ENCODE measurements at regions not wholly inside any gene's neighbourhood (a gene's known extent, or its start where the extent isn't known, plus 50 kb on each side); places are given as distances from the start of the nearest gene placed in this dataset.

- no peak overlapping the region for H3K4me2 ChIP-seq
- H3K9me3 ChIP-seq (ENCODE audit: insufficient read depth, low read depth), result no peaks in the 10 kb centered on the region
- intact Hi-C loops (cut with micrococcal nuclease; ENCODE audit: unreplicated experiment), result no loop called here
- no peaks in the 10 kb centered on the region for H3K4me1 ChIP-seq (replicated peaks; ENCODE audit: insufficient read depth)
- POLR2A ChIA-PET (ENCODE audit: unreplicated experiment), result no interaction called here
- H3K27ac ChIP-seq, result no peak overlapping the region
- H3K36me3 ChIP-seq (ENCODE audit: low read depth), result no peaks in the 10 kb centered on the region
- H2AFZ ChIP-seq, result no peak overlapping the region
- H4K20me1 ChIP-seq (ENCODE audit: insufficient read depth), result no peaks in the 10 kb centered on the region
- no peaks in the 10 kb centered on the region for H3K27me3 ChIP-seq (ENCODE audit: insufficient read depth, low read depth)
- H3K79me2 ChIP-seq (ENCODE audit: low read depth), result no peaks in the 10 kb centered on the region
- no peak for TF ChIP-seq EZH2 (IDR thresholded peaks at IDR 0.05; ENCODE audit: low read depth)
- no peak for TF ChIP-seq CTCF (conservative IDR thresholded peaks at IDR 0.05)
- no peaks in the 10 kb centered on the region for H3K9me2 ChIP-seq (ENCODE audit: insufficient read depth)
- CTCF ChIA-PET, result no interaction called here
- DNase-seq, result no peak
- BruUV-seq (replicated peaks), result no TSS peak
- H3F3A ChIP-seq (ENCODE audit: insufficient read depth, low read depth), result no peaks in the 10 kb centered on the region
- H3K4me3 ChIP-seq, result no peak overlapping the region
Observed at GRCh38 chr2:5316001-5316490, 376.1 kb upstream of the SOX11 start.

- intact Hi-C loops (cut with micrococcal nuclease; ENCODE audit: unreplicated experiment), result no loop called here
- no TSS peak for BruUV-seq (replicated peaks)
- no peaks in the 10 kb centered on the region for H3K79me2 ChIP-seq (ENCODE audit: low read depth)
- ChIA-PET CTCF (no interaction called here), POLR2A (ENCODE audit: unreplicated experiment) (interaction anchor here (0.6 kb wide), 1 partner anchor 1493 kb away, joined by 4 read pairs; no protein-coding TSS in a partner anchor)
- no peak overlapping the region for H3K4me3 ChIP-seq
- TF ChIP-seq EZH2 (IDR thresholded peaks at IDR 0.05; ENCODE audit: low read depth) (no peak), CTCF (conservative IDR thresholded peaks at IDR 0.05) (no peak)
- H3K9me2 ChIP-seq (ENCODE audit: insufficient read depth), result no peaks in the 10 kb centered on the region
- H2AFZ ChIP-seq, result no peak overlapping the region
- H3K27me3 ChIP-seq (ENCODE audit: insufficient read depth, low read depth), result no peaks in the 10 kb centered on the region
- DNase-seq, result no peak
- H3K36me3 ChIP-seq (ENCODE audit: low read depth), result no peaks in the 10 kb centered on the region
- no peak overlapping the region for H3K27ac ChIP-seq
- no peaks in the 10 kb centered on the region for H3K9me3 ChIP-seq (ENCODE audit: insufficient read depth, low read depth)
- H3K4me2 ChIP-seq, result no peak overlapping the region
- H4K20me1 ChIP-seq (ENCODE audit: insufficient read depth), result no peaks in the 10 kb centered on the region
- no peaks in the 10 kb centered on the region for H3F3A ChIP-seq (ENCODE audit: insufficient read depth, low read depth)
- no peaks in the 10 kb centered on the region for H3K4me1 ChIP-seq (replicated peaks; ENCODE audit: insufficient read depth)
Observed at GRCh38 chr2:5319493-5319892, 372.7 kb upstream of the SOX11 start.

GRCh38 chr2:5322396-5322795, 369.8 kb upstream of the SOX11 start:
- Histone ChIP-seq H3K36me3 (ENCODE audit: low read depth) (no peaks in the 10 kb centered on the region), H3F3A (ENCODE audit: insufficient read depth, low read depth) (no peaks in the 10 kb centered on the region), H3K9me3 (ENCODE audit: insufficient read depth, low read depth) (no peaks in the 10 kb centered on the region), H4K20me1 (ENCODE audit: insufficient read depth) (no peaks in the 10 kb centered on the region), H3K79me2 (ENCODE audit: low read depth) (no peaks in the 10 kb centered on the region), H3K4me3 (no peak overlapping the region), H3K27me3 (ENCODE audit: insufficient read depth, low read depth) (no peaks in the 10 kb centered on the region), H3K4me1 (replicated peaks; ENCODE audit: insufficient read depth) (no peaks in the 10 kb centered on the region), H3K9me2 (ENCODE audit: insufficient read depth) (no peaks in the 10 kb centered on the region), H2AFZ (no peak overlapping the region), H3K27ac (no peak overlapping the region), H3K4me2 (no peak overlapping the region)
- intact Hi-C loops (cut with micrococcal nuclease; ENCODE audit: unreplicated experiment), result no loop called here
- TF ChIP-seq CTCF (conservative IDR thresholded peaks at IDR 0.05) (no peak), EZH2 (IDR thresholded peaks at IDR 0.05; ENCODE audit: low read depth) (no peak)
- ChIA-PET POLR2A (ENCODE audit: unreplicated experiment) (no interaction called here), CTCF (no interaction called here)
- no peak for DNase-seq
- BruUV-seq (replicated peaks), result no TSS peak
